GM21423 (cell line): ENCODE measurements at regions not wholly inside any gene's neighbourhood (a gene's known extent, or its start where the extent isn't known, plus 50 kb on each side); places are given as distances from the start of the nearest gene placed in this dataset.
A peak's percentile ranks its signal among the peaks of the same experiment; 100 is the strongest.
"Not testable (repeated sequence)": the region's sequence is repeated elsewhere in the genome, so short reads cannot be mapped to it uniquely, and the experiment has no call there.

Source experiments
- ATAC-seq: cut with Tn5 transposase; IDR thresholded peaks from one replicate; pipeline ENCODE4 v1.9.1; 2021; ENCODE audit warnings: mild to moderate bottlenecking, moderate library complexity; ENCODE audit not compliant: unreplicated experiment

DNA sequence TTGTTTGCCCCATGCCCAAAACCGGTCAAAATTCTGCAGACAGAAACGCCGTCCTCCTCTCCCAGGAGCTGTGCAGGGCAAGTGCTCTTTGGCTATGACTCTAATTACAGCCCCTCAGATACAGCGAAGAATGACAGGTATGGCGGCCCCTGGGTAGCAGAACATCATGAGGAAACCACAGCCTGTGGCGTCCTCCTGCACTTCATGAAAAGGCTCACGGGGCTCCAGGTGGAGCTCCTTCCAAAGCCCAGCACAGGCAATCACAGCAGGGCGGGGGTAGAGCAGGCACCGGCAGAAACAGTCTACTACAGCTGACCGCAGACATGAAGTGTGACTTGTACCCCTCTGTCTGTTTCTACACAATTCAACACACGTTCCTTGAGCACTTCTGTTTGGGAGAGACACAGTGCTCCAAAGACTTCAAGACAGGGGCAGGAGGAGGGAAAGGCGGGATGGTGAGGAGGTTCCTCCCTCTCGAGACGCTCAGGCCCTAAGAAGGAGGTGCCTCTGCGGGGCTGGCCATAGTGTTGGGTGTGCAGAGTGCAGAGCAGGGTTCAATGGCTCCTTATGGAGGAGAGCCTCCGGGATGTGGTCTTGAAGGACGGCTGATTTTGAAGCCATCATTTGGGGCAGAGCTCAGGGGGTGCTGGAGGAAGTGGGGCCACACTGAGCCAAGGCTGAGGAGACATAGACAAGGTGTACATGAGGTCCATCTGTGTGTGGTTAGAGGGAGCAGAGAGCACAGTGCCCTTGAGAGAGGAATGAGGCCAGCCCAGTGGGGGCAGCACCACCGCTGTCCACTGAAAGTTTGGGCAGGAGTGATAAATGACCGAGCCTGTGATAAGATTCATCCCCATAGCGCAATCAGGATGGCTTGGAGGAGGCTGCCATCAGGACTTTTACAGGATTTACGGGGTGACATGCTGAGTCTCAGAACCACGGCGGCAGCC lies 468.3 kb downstream of the EIPR1 start:
- ATAC-seq = no peak

DNA sequence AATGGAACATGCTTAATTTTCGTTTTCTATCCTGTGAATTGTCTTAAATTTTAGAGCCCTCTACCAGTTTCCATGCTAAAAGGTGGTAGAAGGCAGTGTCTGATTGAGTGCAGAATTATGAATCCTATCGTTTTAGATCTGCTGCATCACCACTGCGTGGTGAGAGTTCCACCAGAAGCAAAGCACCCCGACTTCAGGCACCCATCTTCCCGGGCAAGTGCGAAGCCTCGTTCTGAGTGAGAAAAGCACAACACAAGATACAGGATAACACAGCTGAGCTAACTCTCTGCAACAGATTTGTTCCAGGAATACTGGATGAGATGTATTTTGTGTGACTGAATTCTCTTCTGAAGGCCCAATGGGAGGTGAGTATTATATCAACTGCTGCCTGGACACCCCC lies 471.5 kb downstream of the EIPR1 start:
- ATAC-seq = no peak

DNA sequence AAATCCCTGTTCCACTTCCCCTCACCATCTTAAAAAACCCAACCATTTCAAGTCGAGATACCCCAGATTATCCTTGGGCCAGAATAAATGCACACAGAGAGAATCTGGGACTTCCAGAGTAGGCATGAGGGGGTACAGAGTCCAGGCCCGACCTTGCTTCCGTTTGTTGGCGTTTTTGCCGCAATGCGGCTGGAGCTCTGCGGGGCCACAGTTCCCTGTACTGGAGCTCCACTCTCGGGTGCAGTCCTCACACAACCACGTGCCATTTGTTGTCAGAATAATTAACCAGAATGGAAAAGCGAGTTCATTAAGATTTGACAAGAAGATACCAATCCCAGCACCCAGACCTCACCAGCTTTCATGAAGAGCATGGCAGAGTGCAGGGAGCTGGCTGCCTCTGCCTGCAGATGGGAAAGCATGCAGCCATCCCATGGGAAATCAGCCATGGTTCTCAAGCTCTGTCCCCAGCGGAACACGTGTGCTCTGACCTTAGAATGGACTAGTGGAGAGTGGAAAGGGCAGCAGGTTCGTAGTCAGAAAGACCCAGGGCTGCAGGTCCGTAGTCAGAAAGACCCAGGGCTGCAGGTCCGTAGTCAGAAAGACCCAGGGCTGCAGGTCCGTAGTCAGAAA lies 472.8 kb downstream of the EIPR1 start:
- ATAC-seq = no peak

DNA sequence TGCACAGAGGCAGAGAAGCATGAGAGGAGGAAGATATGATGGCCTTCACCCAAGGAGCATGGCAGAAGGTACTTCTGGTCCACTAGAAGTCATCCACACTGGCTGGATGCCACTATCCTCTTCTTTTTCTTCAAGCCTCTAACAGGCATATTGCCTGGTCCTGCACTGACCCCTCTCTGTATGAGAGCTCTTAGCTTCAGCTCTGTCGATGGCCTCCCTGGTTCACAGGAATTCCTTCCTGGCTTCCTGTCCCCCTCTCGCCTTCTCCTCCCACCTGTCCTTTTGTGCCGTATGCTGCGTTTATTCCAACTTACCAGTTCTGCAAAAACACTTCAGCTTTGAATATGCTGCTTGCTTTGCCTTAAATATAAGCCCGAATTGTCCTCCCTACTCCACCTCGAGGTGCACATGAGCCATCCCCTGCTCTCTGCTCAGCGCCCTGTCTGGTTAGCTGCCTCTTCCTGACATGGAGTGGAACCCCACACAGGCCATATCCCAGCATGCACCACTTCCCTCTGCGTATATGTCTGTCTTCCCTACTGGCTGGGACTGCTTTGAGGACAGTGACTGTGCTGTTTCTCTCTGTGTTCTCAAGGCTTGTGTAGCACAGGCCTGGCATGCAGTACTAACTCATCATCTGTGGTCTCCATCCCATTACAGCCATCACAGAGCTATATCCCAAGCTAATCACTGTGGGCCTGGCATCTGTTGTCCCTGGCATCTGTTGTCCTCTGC lies 474.9 kb downstream of the EIPR1 start:
- ATAC-seq = no peak

DNA sequence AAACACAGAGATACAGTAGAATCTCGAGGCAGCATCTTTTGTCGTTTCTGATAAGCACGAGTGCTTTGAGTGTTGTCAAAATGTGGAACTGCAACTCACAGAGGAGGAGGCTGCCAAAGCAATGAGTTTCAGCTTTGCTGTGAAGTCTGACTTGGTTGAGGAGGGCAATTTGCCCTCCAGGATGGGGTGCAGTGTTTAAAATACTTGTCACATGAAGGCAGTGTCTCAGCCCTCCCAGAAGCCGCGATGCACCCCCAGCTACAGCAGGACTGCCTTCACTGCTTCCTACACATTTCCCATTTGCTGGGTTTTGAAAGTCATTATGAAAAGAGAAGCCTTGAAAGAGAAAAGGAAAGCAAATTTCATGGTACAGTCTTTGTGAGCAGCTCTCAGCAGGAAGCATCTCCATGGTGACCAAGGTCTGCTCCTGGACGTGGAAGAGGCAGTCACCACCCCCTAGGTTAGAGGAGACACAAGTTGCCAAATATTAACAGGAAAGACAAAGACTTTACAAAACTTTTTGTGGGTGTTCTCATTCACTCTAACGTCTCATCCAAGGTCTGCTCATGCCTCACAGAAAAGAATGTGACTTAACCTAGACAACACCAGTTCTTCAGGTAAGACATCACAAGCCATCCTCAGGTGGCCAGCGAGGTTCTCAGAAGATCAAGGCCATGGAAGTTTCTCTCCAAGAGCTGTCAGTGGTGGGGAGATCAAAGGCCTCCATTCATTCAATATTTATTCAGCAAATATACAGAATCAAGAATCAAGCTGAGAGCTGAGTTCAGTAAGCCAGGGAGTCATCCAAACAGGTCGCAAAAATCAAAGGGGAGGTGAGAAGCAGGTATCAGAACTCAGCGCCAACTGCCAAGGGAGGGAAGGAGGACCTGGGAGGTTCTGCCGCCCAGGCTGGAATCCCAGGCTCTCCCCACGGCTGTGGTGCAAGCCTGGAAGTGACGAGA lies 476.0 kb downstream of the EIPR1 start:
- ATAC-seq = peak; percentile 89

DNA sequence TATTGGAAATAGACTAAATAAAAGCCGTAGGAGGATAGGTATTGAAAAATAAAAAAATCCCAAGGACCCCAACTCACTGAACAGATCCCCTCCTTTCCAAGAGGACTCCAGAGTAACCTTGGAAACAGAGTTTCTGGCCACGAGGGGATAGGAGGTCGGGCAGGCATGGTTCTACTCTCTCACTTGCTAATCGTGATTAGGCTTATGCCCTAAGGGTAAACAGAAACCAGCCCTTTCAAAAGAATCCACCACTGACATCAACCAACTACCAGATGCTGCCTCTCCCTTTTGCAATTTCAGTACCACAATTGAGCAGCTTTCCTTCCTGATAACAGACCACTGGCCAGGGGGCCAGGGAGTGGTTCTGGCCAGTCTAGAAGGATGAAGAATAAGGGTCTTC lies 477.8 kb downstream of the EIPR1 start:
- ATAC-seq = no peak

DNA sequence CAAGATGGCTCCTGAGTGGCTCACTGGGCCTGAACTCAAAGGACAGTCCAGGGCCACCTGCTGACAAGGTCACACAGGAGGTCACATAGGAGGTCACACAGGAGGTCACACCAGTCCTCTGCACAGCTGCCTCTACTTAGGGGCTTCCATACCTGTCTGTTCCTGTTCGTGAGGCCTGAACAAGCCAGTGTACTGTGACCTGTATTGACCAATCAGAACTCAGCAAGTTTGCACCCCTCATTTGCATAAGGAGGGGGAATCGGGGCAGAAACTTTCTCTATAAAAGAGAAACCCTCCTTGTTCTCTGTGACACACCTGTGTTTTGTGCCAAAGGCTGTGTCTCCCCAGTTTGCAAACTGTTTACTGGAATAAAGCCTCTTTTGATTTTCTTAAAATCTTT lies 478.9 kb downstream of the EIPR1 start:
- ATAC-seq = no peak

DNA sequence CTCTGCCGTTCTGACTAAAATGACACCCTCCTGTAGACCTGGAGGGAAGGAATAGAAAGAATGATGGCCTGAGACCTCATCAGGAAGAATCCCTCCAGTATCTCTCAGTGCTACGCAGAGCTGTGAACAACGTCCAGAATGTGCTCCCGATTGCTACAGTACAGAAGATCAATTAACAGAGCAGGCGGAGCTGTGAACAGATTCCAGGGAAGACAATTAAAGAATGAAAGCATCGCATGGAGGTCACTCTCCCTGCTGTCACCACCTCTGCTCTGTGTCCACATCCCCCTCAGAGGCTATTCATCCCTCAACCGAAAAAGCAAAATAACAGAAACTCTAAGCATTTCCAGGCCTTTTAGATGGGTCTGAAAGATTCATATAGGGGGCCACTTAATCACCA lies 481.0 kb downstream of the EIPR1 start:
- ATAC-seq = no peak

DNA sequence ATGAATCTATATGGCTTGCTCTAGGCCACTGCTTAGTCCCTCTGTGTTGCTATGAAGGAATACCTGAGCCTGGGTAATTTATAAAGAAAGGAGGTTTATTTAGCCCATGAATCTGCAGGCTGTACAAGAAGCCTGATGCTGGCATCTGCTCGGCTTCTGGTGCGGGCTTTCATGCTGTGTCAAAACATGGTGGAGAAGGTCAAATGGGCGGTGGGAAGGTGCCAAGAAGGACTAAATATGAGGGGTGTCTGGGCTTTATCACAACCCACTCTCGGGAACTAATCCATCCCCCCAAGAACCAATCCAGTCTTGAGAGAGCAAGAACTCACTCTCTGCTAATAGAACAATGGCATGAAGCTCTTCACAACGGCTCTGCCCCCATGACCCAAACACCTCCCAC lies 481.6 kb downstream of the EIPR1 start:
- ATAC-seq = no peak

DNA sequence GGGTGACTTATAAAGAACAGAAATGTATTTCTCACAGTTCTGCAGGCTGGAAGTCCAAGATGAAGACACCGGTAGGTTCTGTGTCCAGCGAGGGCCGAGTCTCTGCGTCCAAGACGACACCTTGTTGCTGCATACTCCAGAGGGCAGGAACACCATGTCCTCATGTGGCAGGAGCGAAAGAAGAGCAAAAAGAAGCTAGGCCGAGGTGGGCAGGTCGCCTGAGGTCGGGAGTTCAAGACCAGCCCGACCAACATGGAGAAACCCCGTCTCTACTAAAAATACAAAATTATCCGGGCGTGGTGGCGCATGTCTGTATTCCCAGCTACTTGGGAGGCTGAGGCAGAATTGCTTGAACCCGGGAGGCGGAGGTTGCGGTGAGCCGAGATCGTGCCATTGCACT lies 483.6 kb downstream of the EIPR1 start:
- not testable (repeated sequence) for ATAC-seq

DNA sequence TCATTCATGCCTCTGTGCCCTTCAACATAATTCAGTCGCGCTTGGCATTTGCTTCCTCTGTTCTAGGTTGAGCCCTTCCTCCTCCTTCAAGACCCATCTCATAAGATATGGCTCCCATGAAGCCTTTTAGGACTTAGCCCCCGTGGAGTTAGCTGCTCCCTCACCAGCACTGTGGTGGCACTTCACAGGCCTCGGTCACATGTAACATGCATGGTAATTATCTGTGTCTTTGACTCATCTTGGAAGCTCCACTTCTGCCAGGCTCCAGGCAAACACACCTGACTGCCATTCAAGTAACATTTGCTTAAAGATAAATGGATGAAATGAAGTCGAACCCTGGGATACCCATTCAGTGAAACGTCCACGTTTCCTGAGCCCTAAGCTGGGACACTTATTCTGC lies 484.7 kb downstream of the EIPR1 start:
- ATAC-seq = no peak

DNA sequence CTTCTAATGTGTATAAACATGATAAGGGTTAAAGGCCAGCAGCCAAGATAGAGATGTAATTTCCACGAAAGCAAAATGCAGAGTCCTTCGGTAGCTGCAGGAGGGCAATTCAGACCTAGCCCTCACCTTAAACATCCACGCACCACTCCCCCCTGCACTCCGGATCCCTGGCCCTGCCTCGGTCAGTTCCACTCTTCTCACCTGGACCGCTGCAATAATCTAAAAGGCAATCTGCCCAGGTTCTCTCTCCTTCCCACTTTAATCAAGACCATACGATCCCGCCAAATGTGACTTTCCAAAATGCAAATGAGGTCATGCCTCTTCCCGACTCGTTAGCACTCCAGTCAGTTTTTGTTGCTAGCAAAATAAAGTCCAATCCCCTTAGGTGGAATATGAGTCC lies 485.2 kb downstream of the EIPR1 start:
- no peak for ATAC-seq

DNA sequence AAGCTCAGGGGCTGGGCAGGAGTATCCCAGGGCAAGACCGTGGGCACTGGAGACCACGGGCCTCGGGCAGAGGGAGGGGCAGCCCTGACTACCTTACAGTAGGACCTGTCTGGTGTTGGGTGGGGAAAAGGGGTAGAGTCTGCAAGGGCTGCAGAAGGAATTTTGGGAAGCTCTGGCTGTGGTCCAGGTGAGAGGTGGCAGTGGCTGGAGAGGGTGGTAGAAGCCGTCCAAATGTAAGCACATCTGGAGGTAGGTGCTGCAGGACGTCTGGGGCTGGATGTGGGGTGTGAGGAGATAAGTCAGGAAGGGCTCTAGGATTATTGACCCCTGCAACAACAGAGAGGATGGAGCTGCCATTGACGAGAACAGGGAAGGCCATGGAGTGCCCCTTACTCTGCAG lies 486.7 kb downstream of the EIPR1 start:
- ATAC-seq = no peak

DNA sequence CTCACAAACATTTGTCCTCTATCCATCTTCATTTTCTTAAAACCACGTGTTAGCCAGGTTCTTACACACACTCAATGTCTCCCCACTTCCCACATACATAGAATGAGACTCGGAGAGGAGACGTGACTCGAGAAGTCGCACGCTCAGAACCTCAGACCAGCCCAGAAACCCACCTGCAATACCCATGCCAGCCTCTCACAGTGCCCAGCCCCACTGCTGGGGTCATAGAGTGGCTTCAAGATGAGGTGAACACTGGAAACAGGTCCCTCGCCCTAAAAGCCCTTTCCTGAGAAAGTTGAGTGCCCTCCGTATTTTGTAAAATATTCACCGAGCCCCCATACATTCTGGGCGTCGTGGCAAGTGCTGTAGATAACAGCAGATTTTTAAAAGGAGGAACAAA lies 487.4 kb downstream of the EIPR1 start:
- ATAC-seq = no peak

DNA sequence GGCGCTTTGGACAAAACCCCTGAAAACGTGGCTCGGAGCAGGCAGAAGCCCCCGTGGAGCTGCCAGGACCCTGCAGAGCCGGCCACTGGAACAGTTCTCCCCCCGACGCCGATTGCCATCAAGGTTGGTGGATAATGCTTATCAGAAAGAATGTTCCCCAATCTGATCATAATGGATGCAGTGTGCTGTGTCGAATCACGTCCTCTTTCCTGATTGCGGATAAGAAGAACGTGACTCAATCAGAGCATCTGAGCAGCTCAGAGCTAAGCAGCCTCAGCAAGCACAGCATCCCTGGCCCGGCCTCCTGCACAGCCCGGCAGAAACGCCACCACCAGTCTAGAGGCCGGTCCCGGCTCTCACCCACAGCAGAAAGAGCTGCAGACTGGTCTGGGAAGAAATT lies 488.0 kb downstream of the EIPR1 start:
- ATAC-seq = no peak

DNA sequence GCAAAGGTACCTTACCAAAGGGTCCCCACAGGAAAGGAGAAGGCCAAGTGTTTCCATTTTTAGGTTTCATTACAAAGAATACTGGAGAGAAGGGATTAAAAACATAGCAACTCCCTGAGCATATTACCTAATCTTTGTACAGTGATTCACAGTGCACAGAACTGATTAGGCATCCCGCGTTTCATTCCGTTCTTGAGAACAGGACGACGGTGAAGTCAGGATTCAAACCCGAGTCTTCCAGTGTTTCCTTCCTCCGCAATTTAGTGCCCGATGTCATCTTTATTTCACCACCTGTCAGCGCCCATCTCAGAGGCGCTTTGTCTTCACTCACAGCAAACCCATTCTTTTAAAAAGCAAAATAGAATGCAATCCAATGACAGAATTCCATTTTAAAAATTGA lies 488.5 kb downstream of the EIPR1 start:
- ATAC-seq = no peak

DNA sequence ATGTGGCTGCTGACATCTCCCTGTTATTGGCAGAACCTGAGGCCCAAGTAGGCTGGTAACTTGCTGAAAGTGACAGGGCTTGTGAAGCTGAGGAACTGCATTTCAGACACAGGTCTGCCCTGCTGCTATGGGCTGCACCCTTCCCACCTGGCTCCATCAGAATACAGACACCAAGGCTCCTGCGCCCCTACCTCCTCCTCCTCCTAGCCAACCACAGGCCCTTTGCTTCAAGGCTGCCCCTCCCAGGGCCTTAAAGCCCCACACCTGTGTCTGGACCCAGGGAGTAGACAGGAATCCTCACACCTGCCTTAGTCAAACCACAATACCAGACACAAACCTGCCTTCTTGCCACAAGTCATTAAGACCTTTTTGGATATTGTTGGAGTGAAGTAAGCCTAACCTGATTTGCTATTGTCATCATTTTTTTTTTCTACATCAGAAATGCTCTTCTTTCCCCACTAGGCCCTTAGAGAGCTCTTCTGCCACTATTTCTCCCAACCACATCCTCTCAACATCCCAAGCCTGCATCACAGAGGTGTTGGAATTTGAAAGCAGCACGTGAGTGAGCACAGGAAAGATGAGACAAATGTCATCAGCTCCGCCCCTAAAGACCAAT lies 489.7 kb downstream of the EIPR1 start:
- no peak for ATAC-seq

DNA sequence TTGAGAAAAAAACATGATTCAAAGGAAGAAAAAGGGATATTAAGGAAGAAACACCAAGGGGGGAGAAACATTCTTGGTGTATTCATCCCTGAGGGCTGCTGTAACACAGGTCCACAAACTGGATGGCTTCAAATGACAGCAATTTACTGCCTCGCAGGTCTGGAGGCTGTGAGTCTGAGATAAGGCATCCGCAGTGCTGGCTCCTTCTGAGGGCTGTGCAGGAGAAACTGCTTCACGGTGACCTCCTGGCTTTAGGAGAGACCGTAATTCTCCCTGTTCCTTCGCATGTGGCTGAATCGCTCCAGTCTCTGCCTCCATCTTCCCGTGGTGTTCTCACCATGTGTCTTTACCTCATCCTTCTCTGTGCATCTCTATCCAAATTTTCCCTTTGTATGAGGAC lies 490.7 kb downstream of the EIPR1 start:
- ATAC-seq = no peak

DNA sequence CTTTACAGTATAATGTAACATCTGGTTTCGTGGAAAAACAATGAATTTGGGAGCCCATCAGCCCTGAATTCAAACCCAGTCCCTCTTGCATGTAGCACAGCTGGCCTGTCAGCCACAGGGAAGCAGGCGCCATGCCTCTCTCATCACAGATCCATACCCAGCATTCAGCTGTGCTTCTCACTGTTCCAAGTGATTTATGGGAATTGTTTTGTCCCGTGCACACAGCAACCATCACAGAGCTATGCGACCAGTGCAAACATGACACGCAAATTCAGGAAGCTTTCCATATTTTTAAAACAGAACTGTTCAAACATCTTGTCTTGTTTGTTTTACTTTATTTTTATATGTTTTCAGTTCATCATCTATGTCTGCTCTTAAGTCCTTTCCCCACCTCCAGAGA lies 496.1 kb downstream of the EIPR1 start:
- no peak for ATAC-seq

DNA sequence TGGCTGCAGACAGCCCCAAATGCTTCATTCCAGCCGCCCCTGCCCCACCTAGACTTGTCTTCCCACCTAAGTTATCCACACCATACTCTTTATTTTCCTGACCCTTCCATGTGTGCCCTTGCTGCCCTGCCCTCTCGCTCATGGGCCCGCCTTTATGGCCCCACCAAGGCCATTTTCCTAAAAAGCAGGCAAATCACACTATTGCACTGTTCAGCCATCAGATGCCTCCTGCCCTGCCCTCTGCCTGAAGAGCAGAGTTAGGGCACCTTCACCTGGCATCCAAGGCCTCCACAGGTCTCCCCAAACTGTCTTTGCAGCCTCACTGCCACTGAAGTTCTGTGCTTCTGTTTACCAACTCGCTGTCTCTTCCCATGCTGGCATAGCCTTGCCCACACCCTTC lies 496.7 kb downstream of the EIPR1 start:
- ATAC-seq = no peak
